DND-41 (cell line): ENCODE measurements at regions not wholly inside any gene's neighbourhood (a gene's known extent, or its start where the extent isn't known, plus 50 kb on each side); places are given as distances from the start of the nearest gene placed in this dataset.

Experiments used
- ATAC-seq: fragments of 200-7000 bp; cut with Tn5 transposase; 3 replicates; pipeline ENCODE4 v1.9.1; 2021; ENCODE audit warnings: low read depth; ENCODE audit not compliant: insufficient read depth
- DNase-seq: peaks from one replicate; pipeline ENCODE4 v3.0.0-alpha.2; 2020
- H2AFZ ChIP-seq: 2 replicates; pipeline ENCODE4 v1.6.0; 2012; ENCODE audit warnings: low read depth, low read length
- H3K27ac ChIP-seq: 2 replicates; pipeline ENCODE4 v1.5.1; 2012; ENCODE audit warnings: low read length, inconsistent platforms
- H3K27me3 ChIP-seq: fragments of 200-600 bp; sonication (generic); 2 replicates; pipeline ENCODE4 v1.6.0; 2012; ENCODE audit warnings: low read length, mild to moderate bottlenecking, inconsistent platforms; ENCODE audit not compliant: insufficient read depth, poor library complexity
- H3K36me3 ChIP-seq: 2 replicates; pipeline ENCODE4 v1.5.1; 2012; ENCODE audit warnings: low read length, inconsistent platforms; ENCODE audit not compliant: insufficient read depth
- H3K4me1 ChIP-seq: 2 replicates; pipeline ENCODE4 v1.5.1; 2012; ENCODE audit warnings: mild to moderate bottlenecking, low read length; ENCODE audit not compliant: insufficient read depth
- H3K4me2 ChIP-seq: 2 replicates; pipeline ENCODE4 v1.6.0; 2012; ENCODE audit warnings: mild to moderate bottlenecking, moderate library complexity, low read length, inconsistent platforms; ENCODE audit not compliant: insufficient read depth
- H3K4me3 ChIP-seq, 2 experiments: fragments of 200-600 bp in 1 of 2; shearing (Covaris generic) in 1 of 2; 2 replicates each; pipeline ENCODE4 v1.5.1; 2012 to 2016; ENCODE audit warnings: inconsistent platforms in 2 of 2, low read length in 2 of 2, mild to moderate bottlenecking in 2 of 2, low read depth in 1 of 2, moderate library complexity in 1 of 2
- H3K79me2 ChIP-seq: 2 replicates; pipeline ENCODE4 v1.6.0; 2012; ENCODE audit warnings: low read length, inconsistent platforms; ENCODE audit not compliant: insufficient read depth
- H3K9ac ChIP-seq: 2 replicates; pipeline ENCODE4 v1.6.0; 2012; ENCODE audit warnings: low read depth, mild to moderate bottlenecking, inconsistent platforms, low read length, moderate library complexity
- H3K9me3 ChIP-seq: 2 replicates; pipeline ENCODE4 v1.5.1; 2012; ENCODE audit warnings: low read length, moderate library complexity, mild to moderate bottlenecking, inconsistent platforms; ENCODE audit not compliant: insufficient read depth, severe bottlenecking
- H4K20me1 ChIP-seq: 2 replicates; pipeline ENCODE4 v1.6.0; 2012; ENCODE audit warnings: low read length; ENCODE audit not compliant: insufficient read depth
- CTCF ChIP-seq: IDR thresholded peaks from 2 replicates; pipeline ENCODE4 v1.5.1; 2012; ENCODE audit warnings: borderline replicate concordance, low read length, moderate library complexity, mild to moderate bottlenecking; ENCODE audit not compliant: poor library complexity, severe bottlenecking; ENCODE audit errors: extremely low read depth
- EZH2 ChIP-seq: IDR thresholded peaks from 3 replicates; pipeline ENCODE4 v1.6.1; 2012; ENCODE audit warnings: borderline replicate concordance, low read depth, mild to moderate bottlenecking, moderate library complexity, low read length, inconsistent platforms; ENCODE audit not compliant: severe bottlenecking

DNA sequence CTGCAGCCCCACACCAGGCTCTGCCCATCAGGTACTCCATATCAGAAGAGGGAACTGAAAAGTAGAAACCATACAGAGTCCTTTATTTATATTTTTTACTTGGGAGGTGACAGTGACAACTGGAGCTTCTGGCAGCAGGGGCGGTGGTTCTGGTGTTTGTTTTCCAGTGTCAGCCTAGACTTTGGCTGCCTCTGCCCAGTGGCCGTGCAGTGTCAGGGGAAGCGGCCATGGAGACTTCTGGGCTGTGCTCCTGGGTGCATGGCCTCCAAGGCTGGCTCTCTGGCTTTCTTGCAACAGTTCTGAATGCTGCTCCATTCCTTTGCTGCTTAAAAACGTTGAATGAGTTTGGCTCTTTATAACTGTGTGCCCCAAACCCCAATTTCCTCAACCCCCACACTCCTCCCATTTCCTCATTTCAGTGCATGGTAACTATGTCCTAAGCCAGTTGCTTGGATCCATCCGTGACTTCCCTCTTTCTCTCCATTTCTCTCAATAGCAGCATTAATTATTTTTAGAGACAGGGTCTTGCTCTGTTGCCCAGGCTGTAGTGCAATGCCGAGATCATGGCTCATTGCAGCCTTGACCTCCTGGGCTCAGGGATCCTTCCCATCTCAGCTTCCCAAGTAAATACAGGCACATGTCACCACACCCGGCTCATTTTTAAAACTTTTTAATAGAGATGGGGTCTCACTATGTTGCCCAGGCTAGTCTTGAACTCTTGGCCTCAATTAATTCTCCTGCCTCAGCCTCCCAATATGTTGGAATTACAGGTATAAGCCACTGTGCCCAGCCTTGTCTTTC lies 141.1 kb upstream of the SGK1 start:
- Histone ChIP-seq H3K36me3 (no peaks in the 10 kb centered on the region), H2AFZ (no peak overlapping the region), H3K79me2 (no peaks in the 10 kb centered on the region), H3K9me3 (no peaks in the 10 kb centered on the region), H3K9ac (no peak overlapping the region), H4K20me1 (no peaks in the 10 kb centered on the region), H3K4me2 (no peak overlapping the region), H3K27me3 (no peaks in the 10 kb centered on the region), H3K4me1 (no peaks in the 10 kb centered on the region), H3K27ac (no peak overlapping the region), H3K4me3 (no peak overlapping the region)
- ATAC-seq (no peak), DNase-seq (no peak)
- TF ChIP-seq CTCF (no peak), EZH2 (no peak)

DNA sequence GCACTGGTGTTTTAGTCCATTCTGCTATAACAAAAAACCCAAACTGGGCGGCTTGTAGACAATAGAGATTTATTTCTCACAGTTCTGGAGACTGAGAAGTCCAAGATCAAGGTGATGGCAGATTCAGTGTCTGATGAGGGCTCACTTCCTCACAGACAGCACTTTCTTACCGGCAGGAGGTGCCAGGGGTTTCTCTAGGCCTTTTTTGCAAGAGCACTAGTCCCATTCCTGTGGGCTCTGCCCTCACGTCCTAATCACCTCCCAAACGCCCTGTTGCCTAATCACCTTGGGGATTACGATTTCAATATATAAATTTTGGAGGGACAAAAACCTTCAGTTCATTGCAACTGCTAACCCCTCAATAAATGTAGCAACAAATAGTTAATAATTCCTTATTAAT lies 140.0 kb upstream of the SGK1 start:
- Histone ChIP-seq H3K36me3 (no peaks in the 10 kb centered on the region), H3K4me1 (no peaks in the 10 kb centered on the region), H3K9me3 (no peaks in the 10 kb centered on the region), H3K4me2 (no peak overlapping the region), H4K20me1 (no peaks in the 10 kb centered on the region), H3K27ac (no peak overlapping the region), H3K27me3 (no peaks in the 10 kb centered on the region), H2AFZ (no peak overlapping the region), H3K9ac (no peak overlapping the region), H3K4me3 (no peak overlapping the region), H3K79me2 (no peaks in the 10 kb centered on the region)
- ATAC-seq (no peak), DNase-seq (no peak)
- TF ChIP-seq CTCF (no peak), EZH2 (no peak)

- ATAC-seq (no peak), DNase-seq (no peak)
- Histone ChIP-seq H2AFZ (no peak overlapping the region), H3K36me3 (no peaks in the 10 kb centered on the region), H4K20me1 (no peaks in the 10 kb centered on the region), H3K4me3 (no peak overlapping the region), H3K79me2 (no peaks in the 10 kb centered on the region), H3K4me2 (no peak overlapping the region), H3K4me1 (no peaks in the 10 kb centered on the region), H3K9ac (no peak overlapping the region), H3K27ac (no peak overlapping the region), H3K27me3 (no peaks in the 10 kb centered on the region), H3K9me3 (no peaks in the 10 kb centered on the region)
- TF ChIP-seq EZH2 = no peak
- no peak for TF ChIP-seq CTCF
Observed at GRCh38 chr6:134456226-134456625, 138.3 kb upstream of the SGK1 start.

- Histone ChIP-seq H3K4me2 (no peak overlapping the region), H3K9ac (no peak overlapping the region), H3K9me3 (no peaks in the 10 kb centered on the region), H3K4me3 (no peak overlapping the region), H4K20me1 (no peaks in the 10 kb centered on the region), H2AFZ (no peak overlapping the region), H3K27ac (no peak overlapping the region), H3K79me2 (no peaks in the 10 kb centered on the region), H3K4me1 (no peaks in the 10 kb centered on the region), H3K27me3 (no peaks in the 10 kb centered on the region), H3K36me3 (no peaks in the 10 kb centered on the region)
- TF ChIP-seq EZH2 = no peak
- TF ChIP-seq CTCF = no peak
- no peak for ATAC-seq
- no peak for DNase-seq
Observed at GRCh38 chr6:134455319-134455718, 137.4 kb upstream of the SGK1 start.
